WTC11 (cell line): ENCODE measurements at regions not wholly inside any gene's neighbourhood (a gene's known extent, or its start where the extent isn't known, plus 50 kb on each side); places are given as distances from the start of the nearest gene placed in this dataset.
A peak's percentile ranks its signal among the peaks of the same experiment; 100 is the strongest.

ENCODE experiments used
- ATAC-seq: fragments of 200-7000 bp; cut with Tn5 transposase; 2 replicates; pipeline ENCODE4 v1.10.0; 2021; ENCODE audit warnings: mild to moderate bottlenecking, moderate library complexity
- CTCF ChIA-PET: fragments of 300-600 bp; sonication (Branson Sonifier 250); formaldehyde crosslinking; loops from one replicate; lab custom pipeline; 2021; ENCODE audit warnings: antibody characterized with exemption; lab: Charles Lee
- POLR2A ChIA-PET: fragments of 350-600 bp; sonication (Branson Sonifier 250); formaldehyde crosslinking; loops from one replicate; lab custom pipeline; 2021; ENCODE audit warnings: antibody characterized with exemption; lab: Charles Lee
- DNase-seq: peaks from one replicate; pipeline ENCODE4 v3.0.0; 2021; ENCODE audit warnings: low spot score
- H3K27ac Mint-ChIP-seq: 2 replicates; pipeline ENCODE4 v1.8.0; 2021; ENCODE audit warnings: mixed read lengths
- H3K27me3 Mint-ChIP-seq: 2 replicates; pipeline ENCODE4 v1.8.0; 2021; ENCODE audit warnings: low read depth, mild to moderate bottlenecking, moderate library complexity, mixed read lengths
- H3K36me3 Mint-ChIP-seq: 2 replicates; pipeline ENCODE4 v1.8.0; 2021; ENCODE audit warnings: mixed read lengths
- H3K4me1 Mint-ChIP-seq: 2 replicates; pipeline ENCODE4 v1.8.0; 2022; ENCODE audit warnings: mixed read lengths
- H3K4me3 Mint-ChIP-seq: 2 replicates; pipeline ENCODE4 v1.8.0; 2021; ENCODE audit warnings: mild to moderate bottlenecking, moderate library complexity, mixed read lengths
- H3K9me3 Mint-ChIP-seq: 2 replicates; pipeline ENCODE4 v1.8.0; 2021; ENCODE audit warnings: mixed read lengths
- ARID4B ChIP-seq: sonication (generic); formaldehyde crosslinking; IDR thresholded peaks from 2 replicates; pipeline ENCODE4 v1.8.0; 2023; ENCODE audit warnings: missing genetic modification reagents, mild to moderate bottlenecking, borderline replicate concordance
- ATF1 ChIP-seq: sonication (generic); formaldehyde crosslinking; IDR thresholded peaks from 2 replicates; pipeline ENCODE4 v1.8.1; 2023; ENCODE audit warnings: mild to moderate bottlenecking, moderate library complexity, missing genetic modification reagents
- ATF2 ChIP-seq: sonication (generic); formaldehyde crosslinking; IDR thresholded peaks from 2 replicates; pipeline ENCODE4 v1.8.1; 2022; ENCODE audit warnings: low read depth, missing genetic modification reagents, borderline replicate concordance
- CBFB ChIP-seq: sonication (generic); formaldehyde crosslinking; IDR thresholded peaks from 2 replicates; pipeline ENCODE4 v1.8.1; 2022; ENCODE audit warnings: mild to moderate bottlenecking, low read depth, missing genetic modification reagents
- CDX4 ChIP-seq: fragments of 250-450 bp; sonication (Bioruptor Pico); IDR thresholded peaks from 2 replicates; pipeline ENCODE4 v1.9.0; 2021; ENCODE audit warnings: moderate library complexity, mild to moderate bottlenecking, inconsistent platforms, borderline replicate concordance
- FOXK1 ChIP-seq: sonication (generic); formaldehyde crosslinking; IDR thresholded peaks from 2 replicates; pipeline ENCODE4 v1.8.0; 2022; ENCODE audit warnings: mild to moderate bottlenecking, moderate library complexity, missing genetic modification reagents
- FOXP4 ChIP-seq: sonication (generic); formaldehyde crosslinking; IDR thresholded peaks from 2 replicates; pipeline ENCODE4 v1.8.0; 2022; ENCODE audit warnings: mild to moderate bottlenecking, missing genetic modification reagents
- GRHL2 ChIP-seq: fragments of 250-450 bp; sonication (Bioruptor Pico); IDR thresholded peaks from 2 replicates; pipeline ENCODE4 v1.8.0; 2022; ENCODE audit warnings: mild to moderate bottlenecking, moderate library complexity; ENCODE audit not compliant: insufficient replicate concordance, severe bottlenecking
- GTF2I ChIP-seq: fragments of 250-450 bp; sonication (Bioruptor Pico); conservative IDR thresholded peaks from 2 replicates; pipeline ENCODE4 v1.4.0; 2021; ENCODE audit warnings: mild to moderate bottlenecking
- HMGXB4 ChIP-seq: sonication (generic); formaldehyde crosslinking; IDR thresholded peaks from 2 replicates; pipeline ENCODE4 v1.8.1; 2023; ENCODE audit warnings: mild to moderate bottlenecking, moderate library complexity, missing genetic modification reagents
- JUN ChIP-seq: sonication (generic); formaldehyde crosslinking; IDR thresholded peaks from 2 replicates; pipeline ENCODE4 v1.8.0; 2023; ENCODE audit warnings: mild to moderate bottlenecking, missing genetic modification reagents
- NFE2L1 ChIP-seq: sonication (generic); formaldehyde crosslinking; IDR thresholded peaks from 2 replicates; pipeline ENCODE4 v1.8.1; 2023; ENCODE audit warnings: missing genetic modification reagents
- NFYB ChIP-seq: sonication (generic); formaldehyde crosslinking; conservative IDR thresholded peaks from 2 replicates; pipeline ENCODE4 v1.8.0; 2022; ENCODE audit warnings: low read depth, missing genetic modification reagents
- NR2C2 ChIP-seq: sonication (generic); formaldehyde crosslinking; IDR thresholded peaks from 2 replicates; pipeline ENCODE4 v1.8.0; 2022; ENCODE audit warnings: mild to moderate bottlenecking, missing genetic modification reagents
- PRDM15 ChIP-seq: sonication (generic); formaldehyde crosslinking; IDR thresholded peaks from 2 replicates; pipeline ENCODE4 v1.8.0; 2022; ENCODE audit warnings: missing genetic modification reagents
- TCF7 ChIP-seq: sonication (generic); formaldehyde crosslinking; IDR thresholded peaks from 2 replicates; pipeline ENCODE4 v1.8.0; 2022; ENCODE audit warnings: mild to moderate bottlenecking, low read depth, missing genetic modification reagents, moderate library complexity
- TEAD1 ChIP-seq: sonication (generic); formaldehyde crosslinking; IDR thresholded peaks from 2 replicates; pipeline ENCODE4 v1.8.0; 2022; ENCODE audit warnings: mild to moderate bottlenecking, missing genetic modification reagents
- USF2 ChIP-seq: sonication (generic); formaldehyde crosslinking; IDR thresholded peaks from 2 replicates; pipeline ENCODE4 v1.8.1; 2023; ENCODE audit warnings: mild to moderate bottlenecking, missing genetic modification reagents, moderate library complexity
- ZBTB21 ChIP-seq: sonication (generic); formaldehyde crosslinking; IDR thresholded peaks from 2 replicates; pipeline ENCODE4 v1.8.1; 2023; ENCODE audit warnings: mild to moderate bottlenecking, missing genetic modification reagents, borderline replicate concordance
- ZMAT4 ChIP-seq: fragments of 250-450 bp; sonication (Bioruptor Pico); IDR thresholded peaks from 2 replicates; pipeline ENCODE4 v1.9.0; 2021; ENCODE audit warnings: mild to moderate bottlenecking

GRCh38 chr13:83166550-83166949 is 715.7 kb downstream of the SLITRK1 start (continued):
- TF ChIP-seq USF2 (CRISPR knock-in tag) (no peak), ZBTB21 (CRISPR knock-in tag) (no peak)

GRCh38 chr13:83162493-83162892 is 719.8 kb downstream of the SLITRK1 start:
- H3K4me3 Mint-ChIP-seq, result no peak overlapping the region
- no peak overlapping the region for H3K27ac Mint-ChIP-seq
- H3K4me1 Mint-ChIP-seq, result no peaks in the 10 kb centered on the region
- ATAC-seq (peak; percentile 51), DNase-seq (no peak)
- POLR2A ChIA-PET, result no interaction called here
- CTCF ChIA-PET, result interaction anchor here (0.5 kb wide), 1 partner anchor 334 kb away, joined by 5 read pairs; no protein-coding TSS in a partner anchor
- no peaks in the 10 kb centered on the region for H3K9me3 Mint-ChIP-seq
- no peaks in the 10 kb centered on the region for H3K27me3 Mint-ChIP-seq
- no peaks in the 10 kb centered on the region for H3K36me3 Mint-ChIP-seq
- no peak for TF ChIP-seq PRDM15
- TF ChIP-seq TCF7 (CRISPR knock-in tag), result no peak
- no peak for TF ChIP-seq FOXK1 (CRISPR knock-in tag)
- TF ChIP-seq FOXP4 (CRISPR knock-in tag), result no peak
- TF ChIP-seq ATF1, result no peak
- no peak for TF ChIP-seq NFE2L1 (CRISPR knock-in tag)
- no peak for TF ChIP-seq GTF2I (CRISPR knock-in tag)
- no peak for TF ChIP-seq NFYB
- TF ChIP-seq ARID4B (CRISPR knock-in tag), result no peak
- no peak for TF ChIP-seq JUN (CRISPR knock-in tag)
- no peak for TF ChIP-seq GRHL2
- TF ChIP-seq ZMAT4 (CRISPR knock-in tag), result no peak
- TF ChIP-seq HMGXB4 (CRISPR knock-in tag), result no peak
- TF ChIP-seq CBFB, result no peak
- no peak for TF ChIP-seq CDX4 (CRISPR knock-in tag)
- no peak for TF ChIP-seq ATF2 (CRISPR knock-in tag)
- TF ChIP-seq NR2C2 (CRISPR knock-in tag), result no peak
- TF ChIP-seq TEAD1 (CRISPR knock-in tag), result no peak
